Stimulated activated CD4-positive, alpha-beta T cell treated with anti-CD3 and anti-CD28 coated beads, Interleukin-4, amount 100 ng/mL, for 24 hours (primary cell): ENCODE measurements at regions not wholly inside any gene's neighbourhood (a gene's known extent, or its start where the extent isn't known, plus 50 kb on each side); places are given as distances from the start of the nearest gene placed in this dataset.
"Not testable (repeated sequence)": the region's sequence is repeated elsewhere in the genome, so short reads cannot be mapped to it uniquely, and the experiment has no call there.

Source experiments
- DNase-seq: peaks from one replicate; pipeline ENCODE4 v3.0.0-alpha.2; 2020

DNA sequence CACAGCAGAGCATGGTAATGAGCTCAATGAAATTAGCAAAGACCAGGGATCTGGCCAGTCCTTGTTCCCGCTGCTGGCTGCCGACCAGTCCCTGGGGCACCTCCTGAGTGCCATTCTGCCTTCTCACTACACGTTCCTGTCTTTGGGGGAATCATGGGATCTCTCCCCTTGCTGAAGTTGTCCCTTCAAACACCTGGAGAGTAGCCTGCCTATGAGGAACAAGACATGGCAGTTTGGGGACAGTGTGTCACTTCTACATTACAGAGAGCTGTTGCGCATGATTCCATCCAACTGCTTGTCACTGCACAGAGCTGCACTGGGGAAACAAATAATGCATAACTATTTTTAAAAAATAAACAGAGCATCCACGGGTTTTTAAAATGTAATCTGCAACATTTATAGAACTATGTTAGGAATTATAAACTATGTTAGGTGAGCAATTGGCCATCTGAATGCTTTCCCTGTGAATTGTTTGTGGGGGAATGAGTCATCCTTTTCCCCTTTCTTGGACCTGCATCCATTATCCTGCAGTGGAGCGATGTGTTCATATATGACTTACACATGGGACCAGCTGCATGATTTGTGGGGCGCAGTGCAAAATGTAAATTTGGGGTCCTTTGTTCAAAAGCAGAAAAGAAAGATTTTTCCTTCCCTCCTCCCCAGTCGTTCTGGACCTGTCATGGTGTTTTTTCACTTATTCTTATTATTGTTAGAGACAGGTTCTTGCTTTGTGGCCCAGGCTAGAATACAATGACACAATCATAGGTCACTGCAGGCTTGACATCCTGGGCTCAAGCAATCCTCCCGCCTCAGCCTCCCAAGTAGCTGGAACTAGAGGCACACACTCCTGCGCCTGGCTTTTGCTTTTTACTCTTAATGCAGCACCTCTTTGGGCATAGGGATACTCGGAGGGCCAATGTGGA lies 115.0 kb upstream of the TBL1X start:
- DNase-seq = no peak

DNA sequence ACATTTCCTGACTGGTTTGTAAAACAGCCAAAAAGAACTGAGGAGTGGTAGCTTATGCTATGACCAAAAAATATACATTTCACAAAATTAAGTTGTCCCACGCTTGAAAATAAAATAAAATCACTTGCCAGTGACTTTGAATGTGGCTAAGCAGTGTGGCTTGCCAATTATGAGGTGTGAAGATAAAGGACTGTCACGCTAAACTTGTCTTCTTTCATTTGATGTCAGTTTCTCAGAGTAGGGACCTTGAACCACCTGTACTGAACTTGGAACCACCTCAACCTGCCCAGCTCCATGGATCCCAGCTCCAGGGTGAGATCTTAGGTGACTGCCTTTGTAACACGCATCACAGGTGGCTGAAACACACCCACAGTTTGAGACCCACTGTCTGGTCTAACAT lies 113.7 kb upstream of the TBL1X start:
- no peak for DNase-seq

DNA sequence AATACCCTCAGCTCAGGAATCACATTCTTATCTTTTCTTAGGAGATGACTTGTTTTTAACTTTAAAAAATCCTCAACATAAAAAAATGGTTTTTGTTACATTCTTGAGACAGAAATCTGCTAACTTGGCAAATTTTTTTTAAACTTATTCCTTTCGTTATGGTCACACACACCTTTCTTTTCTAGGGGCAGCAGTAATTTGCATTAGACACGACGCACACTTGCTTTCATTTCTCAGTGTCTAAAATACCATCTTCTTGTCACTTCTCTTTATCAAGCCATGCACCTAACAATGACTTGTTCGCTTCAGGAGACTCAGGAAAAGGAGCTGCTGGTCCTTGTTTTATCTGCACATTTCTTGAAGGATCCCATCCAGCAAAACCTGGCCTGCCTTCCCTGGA lies 112.6 kb upstream of the TBL1X start:
- no peak for DNase-seq

DNA sequence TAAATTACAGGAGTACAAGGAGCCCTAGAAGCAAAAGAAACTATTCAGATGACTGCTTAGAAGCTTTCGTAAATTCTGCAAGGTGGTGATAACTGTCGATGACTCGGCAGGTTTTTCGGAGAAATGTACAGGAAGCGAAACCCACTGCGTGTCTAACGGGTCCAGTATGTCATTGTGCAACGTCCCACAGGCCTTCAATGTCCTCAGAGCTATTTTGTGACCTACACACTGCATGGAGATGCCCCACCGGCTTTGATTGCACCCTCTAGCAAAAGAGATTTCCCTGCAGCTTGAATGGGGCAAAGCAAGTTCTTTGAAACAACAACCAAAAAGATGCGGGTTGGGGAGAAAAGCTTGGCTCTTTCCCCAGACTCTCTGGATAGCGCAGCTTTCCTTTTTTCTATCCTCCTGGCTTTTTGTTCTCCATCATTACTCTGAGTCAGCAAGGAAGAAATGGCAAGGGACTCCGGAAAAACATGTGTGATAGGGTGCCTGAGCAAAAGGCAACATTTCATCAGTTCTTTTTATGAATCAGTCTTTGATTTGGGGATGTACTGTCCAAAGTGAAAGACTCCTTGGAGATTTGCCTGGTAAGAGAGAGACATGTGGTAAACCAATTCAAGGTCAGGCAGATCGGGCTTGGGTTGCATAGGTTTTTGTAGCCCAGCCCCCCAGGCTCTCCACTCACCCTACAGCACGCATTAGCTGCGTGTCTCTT lies 112.0 kb upstream of the TBL1X start:
- DNase-seq = peak; percentile 50

DNA sequence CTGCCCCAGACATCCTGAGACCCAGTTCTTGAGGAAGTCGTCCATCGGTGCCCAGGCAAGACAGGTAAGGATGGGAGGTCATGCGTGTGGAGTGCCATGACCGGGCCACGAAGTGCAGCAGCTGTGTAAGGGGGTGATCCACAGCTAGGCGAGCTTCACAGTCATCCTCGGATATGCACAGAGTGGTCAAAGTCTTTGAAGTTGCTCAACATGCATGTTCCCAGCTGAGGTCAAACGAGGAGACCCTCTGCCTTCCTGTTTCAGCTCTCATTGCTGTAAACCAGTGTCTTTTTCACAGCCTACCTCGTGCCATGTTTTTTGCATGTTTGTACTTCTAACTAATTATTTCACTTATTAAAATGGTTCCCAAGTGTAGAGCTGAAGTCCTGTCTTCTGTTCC lies 109.9 kb upstream of the TBL1X start:
- DNase-seq = no peak

DNA sequence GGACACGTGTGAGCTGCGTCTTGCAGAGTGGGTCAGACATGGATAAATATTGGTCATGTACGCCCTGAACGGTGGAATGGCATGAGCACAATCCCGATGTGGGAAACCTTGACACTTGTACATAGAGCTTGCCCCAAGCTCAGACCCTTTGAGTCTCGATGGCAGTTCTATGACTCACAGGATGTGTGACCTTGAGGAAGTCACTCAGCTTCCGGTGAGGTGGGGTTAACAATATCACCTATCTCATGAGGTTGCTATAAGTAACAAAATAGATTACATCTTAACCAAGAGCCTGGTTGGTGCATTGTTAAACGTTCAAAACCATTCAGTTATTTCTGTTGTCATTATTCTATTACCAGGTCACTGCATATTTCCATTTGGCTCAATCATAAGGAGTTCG lies 109.1 kb upstream of the TBL1X start:
- DNase-seq = no peak

DNA sequence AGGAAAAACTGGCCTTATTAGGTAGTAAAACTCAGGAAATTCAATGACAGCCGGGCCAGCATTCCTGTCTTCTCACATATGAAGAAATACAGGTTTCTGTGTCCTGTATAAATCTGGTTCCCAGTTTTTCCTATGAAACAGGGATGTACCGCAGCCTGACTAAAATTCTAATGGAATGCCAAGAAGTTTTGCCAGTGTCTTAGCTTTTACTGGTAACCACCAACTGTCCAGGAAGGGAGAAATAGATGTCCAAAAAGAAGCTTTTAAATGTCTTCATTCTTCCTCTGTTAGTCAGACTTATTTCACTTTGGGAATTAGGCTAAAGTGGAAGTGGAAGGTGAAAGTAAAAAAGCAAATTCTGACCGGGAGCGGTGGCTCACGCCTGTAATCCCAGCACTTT lies 108.0 kb upstream of the TBL1X start:
- no peak for DNase-seq

DNA sequence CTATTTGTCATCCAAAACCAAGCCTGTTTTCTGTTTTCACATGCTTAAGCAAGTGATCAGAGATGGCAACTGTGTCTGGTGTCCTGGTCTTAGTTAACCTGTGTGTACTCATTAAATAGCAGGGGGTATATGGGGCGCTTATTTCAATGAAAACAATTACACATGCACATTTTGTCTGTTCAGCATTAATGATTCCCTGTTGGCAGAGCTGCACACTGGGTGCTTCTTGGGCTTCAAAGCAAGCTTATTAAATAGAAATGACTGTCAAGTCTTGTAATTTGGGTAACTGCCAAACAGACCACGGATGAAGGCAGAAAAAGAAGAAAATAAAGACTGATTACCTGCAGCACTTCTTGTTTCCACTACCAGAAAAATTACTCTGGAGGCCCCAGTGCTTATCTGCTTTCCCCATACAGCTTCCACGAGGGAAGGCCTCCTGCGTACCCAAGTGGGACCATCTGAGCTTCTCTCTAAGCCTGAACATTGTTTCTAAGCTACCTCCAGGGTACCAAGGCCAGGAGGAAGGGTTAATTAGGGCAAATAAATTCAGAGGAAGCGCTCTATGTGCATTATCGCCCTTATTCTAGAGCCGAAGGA lies 107.2 kb upstream of the TBL1X start:
- DNase-seq = no peak

DNA sequence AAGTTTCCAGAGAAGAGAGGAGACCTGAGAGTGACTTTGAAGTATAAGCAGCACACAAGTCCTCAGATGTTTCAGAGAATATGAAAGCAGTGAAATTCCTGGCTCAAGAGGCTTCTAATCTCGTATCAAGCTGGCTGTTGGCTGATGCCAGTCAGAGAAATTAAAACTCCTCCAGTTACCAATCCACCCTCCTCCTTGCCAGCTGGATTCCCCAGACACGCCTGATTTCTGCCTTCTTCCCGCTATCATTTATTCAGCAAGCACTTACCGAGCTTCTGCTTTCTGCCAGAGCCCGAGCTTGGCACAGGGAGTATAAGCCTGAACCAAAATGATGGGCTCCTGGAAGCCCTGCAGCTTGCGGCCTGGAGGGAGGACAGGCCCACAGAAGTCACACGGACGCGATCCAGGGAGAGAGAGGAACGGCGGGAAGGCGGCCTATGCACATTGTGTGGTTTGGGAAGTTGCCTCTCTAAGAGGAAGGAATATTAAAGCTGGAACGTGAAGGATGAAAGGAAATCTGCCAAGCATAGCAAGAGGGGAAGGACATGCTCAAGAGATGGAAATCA lies 102.4 kb upstream of the TBL1X start:
- no peak for DNase-seq

DNA sequence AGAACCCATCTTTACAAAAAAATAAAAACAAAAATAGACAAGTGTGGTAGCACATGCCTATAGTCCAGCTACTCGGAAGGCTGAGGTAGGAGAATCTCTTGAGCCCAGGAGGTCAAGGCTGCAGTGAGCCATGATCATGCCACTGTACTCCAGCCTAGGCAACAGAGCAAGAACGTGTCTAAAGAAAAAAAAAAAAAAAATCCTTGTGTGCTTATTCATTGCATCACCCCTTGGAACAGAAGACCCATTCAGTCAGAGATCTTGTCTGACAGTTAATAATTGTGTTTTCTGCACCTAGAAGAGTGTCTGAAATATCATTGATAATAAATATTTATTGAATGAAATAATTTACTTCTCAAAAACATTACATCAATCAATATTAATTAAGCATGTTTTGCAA lies 97.4 kb upstream of the TBL1X start:
- no peak for DNase-seq

DNA sequence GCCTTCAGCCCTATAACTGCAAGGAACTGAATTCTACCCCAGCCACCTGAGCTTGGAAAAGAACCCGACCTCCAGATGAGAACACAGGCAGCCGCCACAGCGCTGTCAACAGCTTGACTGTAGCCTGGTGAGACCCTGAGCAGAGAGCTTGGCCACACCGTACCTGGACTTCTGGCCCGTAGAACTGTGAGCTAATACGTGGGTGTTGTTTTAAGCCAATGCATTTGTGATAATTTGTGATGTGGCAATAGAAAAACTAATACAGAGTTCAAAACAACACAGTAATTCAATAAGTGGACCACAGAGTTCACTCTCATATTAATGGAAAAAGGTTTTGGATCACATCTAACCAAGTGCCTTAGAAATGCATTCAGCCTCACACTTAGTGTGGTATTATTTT lies 96.6 kb upstream of the TBL1X start:
- DNase-seq = no peak

DNA sequence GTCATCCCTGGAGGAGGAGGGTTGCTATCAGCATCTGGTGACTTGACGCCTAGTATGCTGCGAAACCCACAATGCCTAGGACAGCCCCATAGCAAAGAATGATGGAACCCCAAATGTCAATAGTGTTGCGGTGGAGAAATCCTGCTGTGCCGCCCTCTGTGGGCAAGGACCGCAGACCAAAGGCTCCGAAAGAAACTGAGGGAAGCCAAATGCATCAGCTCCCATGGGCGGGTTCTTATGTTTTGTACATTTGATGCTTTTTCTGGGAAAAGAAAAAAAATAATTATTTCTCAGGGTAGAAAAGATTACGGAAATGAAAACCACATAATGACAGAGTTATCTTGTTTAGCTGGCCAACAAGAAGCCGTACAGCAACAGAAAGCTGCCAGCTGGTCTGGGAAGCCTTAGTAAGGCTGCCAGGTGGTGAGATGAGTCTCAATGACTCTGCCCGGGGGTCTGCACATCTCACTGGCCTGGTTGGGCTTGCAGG lies 95.0 kb upstream of the TBL1X start:
- no peak for DNase-seq

DNA sequence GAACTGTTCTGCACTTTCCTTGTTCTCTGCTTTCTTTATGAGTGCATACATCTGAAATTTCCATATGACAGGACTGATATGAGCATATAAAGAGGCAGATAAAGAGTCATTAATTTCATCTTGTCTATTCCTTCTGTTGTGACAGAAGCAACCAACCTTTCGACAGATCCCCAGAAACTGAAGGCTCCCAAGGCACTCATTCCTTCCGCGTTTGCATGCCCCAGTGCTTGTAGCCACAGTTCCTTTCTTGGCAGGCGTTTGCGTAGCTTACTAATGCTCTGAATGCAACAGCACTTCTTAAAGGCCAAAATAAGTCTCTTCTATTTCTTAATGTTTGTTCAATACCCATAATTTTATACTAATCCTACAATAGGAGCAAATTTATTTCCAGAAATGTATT lies 94.0 kb upstream of the TBL1X start:
- no peak for DNase-seq

DNA sequence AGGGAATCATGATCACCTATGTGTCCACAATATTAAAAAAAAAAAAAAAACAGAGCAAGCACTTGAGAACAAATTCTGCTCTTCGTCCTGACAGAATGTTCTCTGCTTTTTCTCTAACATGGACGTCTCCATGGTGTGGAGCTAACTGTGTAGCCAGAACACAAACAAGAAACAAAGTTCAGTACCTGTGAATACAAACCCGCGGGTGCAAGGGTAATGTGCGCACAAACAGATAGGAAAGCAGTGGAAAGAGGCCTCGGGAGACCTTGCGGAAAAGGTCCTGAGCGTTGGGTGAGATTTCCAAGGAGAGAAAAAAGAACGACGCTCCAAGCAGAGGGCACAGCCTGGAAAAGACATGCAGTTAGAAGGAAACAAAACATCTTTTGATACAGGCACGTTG lies 92.0 kb upstream of the TBL1X start:
- no peak for DNase-seq

DNA sequence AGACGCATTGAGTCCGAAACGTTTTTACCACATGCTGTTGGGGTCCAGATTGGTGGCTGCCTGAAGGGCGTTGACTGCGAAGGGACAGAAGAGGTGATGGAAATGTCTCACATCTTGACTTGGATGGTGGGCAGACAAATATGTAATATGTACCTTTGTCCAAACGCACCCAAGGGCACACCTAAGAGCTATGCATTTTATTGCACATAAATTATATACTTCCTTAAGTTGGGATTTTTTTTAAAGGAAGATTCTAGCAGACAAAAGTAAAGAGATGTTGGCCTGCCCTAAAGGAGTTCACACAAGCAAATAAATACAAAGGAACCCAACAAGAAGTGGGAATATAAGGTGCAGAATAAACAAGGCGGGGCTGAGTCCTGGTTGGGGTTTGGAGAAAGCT lies 91.1 kb upstream of the TBL1X start:
- no peak for DNase-seq

DNA sequence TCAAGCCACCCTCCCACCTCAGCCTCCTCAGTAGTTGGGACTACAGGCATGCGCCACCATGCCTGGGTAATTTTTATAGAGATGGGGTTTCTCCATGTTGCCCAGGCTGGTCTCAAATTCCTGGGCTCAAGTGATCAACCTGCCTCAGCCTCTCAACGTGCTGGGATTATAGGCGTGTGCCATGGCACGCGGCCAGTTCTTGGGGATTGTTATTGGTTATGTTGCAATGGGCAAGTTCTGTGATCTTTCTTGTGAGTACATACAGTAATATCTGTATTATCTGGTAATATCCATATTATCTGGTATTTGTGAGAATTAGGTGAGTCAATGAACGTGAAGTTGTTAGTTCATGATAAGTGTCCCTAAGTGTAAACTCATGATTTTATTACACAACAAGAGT lies 90.3 kb upstream of the TBL1X start:
- no peak for DNase-seq

DNA sequence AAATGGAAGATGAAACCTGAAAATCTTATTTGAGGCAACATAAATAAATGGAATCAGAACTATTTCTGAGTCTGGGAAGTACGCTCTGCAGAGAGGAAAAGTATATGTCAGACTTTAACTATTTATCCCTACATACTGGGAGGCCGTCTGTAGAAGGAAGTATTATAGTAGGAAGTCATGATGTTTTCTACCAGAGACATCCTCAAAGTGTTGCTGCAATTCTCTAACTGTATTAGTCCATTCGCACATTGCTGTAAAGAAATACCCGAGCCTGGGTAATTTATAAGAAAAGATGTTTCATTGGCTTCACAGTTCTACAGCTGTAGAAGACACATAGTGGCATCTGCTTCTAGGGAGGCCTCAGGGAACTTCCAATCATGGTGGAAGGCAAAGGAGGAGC lies 88.7 kb upstream of the TBL1X start:
- no peak for DNase-seq

DNA sequence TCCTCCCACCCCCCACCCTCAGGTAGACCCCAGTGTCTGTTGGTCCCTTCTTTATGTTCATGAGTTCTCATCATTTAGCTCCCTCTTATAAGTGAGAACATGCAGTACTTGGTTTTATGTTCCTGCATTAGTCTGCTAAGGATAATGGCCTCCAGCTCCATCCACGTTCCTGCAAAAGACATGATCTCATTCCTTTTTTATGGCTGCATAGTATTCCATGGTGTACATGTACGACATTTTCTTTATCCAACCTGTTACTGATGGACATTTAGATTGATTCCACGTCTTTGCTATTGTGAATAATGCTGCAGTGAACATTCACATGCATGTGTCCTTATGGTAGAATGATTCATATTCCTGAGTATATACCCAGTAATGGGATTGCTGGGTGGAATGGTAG lies 87.6 kb upstream of the TBL1X start:
- not testable (repeated sequence) for DNase-seq

DNA sequence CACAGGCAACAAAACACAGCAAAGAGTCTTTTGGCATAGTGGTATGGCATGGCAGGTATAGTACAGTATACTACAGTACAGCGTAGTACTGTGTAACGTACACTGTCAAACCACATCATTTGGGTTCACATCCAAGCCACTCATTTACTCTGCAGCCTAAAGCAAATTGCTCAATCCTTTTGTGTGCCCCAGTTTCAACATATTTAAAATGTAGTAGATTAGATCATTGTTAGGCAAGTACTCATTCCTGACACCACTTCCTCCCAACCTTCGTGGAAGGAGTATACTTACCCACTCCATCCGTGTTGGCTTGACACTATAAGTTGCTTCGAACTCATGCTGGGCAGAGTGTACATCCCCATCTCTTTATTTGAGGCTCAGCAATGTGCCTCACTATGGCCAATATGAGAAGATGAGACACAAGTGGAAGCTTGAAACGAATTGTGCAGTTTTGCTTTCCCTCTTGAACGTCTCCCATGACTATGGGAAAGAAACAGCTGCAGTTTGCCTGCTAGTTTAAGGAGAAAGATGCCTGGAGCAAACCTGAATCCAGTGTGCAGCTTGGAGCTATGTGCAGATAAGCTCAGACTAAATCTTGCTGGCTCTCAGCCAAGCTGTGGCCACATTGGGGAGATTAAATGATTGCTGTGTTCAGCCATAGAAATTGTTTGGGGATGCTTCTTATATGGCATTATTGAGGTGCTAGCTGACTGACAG lies 85.7 kb upstream of the TBL1X start:
- DNase-seq = no peak

DNA sequence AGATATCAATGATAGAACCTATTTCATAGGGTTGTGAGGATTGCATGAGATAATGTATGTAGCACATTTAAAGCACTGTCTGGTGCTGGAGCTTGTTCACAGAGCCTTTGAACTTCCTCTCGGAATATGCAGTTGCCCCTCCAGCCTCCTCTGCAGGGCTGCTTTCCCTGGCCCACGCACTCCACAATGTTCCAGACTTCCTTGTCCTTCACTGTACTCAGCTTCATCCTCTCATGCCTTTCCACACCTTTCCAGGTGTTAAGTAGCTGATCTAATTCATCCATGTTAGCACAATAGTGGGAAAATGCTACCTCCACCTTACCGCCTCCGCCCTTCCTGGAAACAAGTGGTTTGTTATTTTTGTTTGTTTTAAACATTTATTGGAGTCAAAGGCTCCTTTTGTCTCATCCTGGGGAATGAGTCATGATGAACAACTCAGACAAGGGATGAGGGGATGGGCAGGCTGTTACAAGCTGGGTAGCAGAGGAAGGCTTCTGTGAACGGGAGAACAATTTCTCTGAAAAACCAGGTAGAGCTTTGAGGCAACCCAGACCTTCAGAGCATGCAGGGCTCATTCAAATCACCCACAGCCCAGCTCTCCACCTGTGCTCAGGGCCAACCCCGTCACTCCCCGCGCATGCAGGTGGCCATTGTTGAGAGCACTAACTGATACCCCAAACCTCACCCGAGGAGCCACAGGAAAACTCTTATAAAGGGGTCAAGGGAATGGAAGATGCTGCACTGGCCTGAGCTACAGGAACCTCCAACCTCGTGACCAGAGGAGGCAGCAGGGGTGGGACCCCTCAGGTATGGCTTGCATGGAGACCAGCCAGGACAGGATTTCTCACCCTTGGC lies 84.9 kb upstream of the TBL1X start:
- DNase-seq = no peak

DNA sequence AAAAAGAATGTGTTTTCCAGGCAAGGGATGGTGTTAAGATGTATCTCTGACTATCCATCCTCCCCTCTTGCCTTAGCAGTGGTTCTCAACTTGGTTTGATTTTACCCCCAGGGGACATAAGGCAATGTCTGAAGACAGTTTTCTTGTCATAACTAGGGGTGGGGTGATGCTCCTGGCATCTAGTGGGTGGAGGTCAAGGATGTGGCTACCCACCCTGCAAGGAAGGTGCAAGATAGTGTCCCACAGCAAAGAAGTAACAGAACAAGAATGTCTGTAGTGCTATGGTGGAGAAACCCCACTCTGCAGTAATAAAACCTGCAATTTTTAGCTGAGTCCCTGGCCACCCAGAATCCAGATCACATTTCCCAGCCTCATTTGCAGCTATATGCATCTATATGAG lies 81.2 kb upstream of the TBL1X start:
- no peak for DNase-seq

DNA sequence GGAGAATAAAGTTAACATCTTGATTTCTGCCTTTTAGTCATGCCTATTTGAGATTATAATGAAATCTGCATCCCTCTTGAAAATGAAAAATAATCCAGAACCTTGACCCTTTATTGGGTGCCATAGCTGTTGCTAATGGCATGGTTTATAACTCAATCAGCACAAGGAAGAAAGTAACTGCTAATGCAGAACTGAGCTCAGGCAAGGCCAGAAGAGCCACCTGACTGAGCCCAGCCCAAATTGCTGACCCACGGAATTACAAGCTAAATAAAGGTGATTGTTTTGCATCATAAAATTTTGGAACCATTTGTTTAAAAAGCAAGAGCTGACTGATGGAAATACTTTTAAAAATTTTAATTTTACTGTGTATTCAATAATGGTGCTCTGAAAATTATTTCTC lies 76.4 kb upstream of the TBL1X start:
- no peak for DNase-seq
